Psoas muscle (tissue), 7 donors: ENCODE measurements at regions not wholly inside any gene's neighbourhood (a gene's known extent, or its start where the extent isn't known, plus 50 kb on each side); places are given as distances from the start of the nearest gene placed in this dataset.

Source experiments
- ATAC-seq, 4 donors: fragments of 200-7000 bp; cut with Tn5 transposase; one replicate each; pipeline ENCODE4 v1.9.1; 2020; ENCODE audit warnings: moderate library complexity in 3 of 4, mild to moderate bottlenecking in 2 of 4
- DNase-seq, 2 donors: peaks; one replicate each; pipeline ENCODE4 v3.0.0-alpha.2; 2020
- H3K27ac ChIP-seq: fragments of 200-600 bp; one replicate; pipeline ENCODE4 v1.8.0; 2022
- H3K27me3 ChIP-seq, 3 donors: fragments of 200-600 bp in 1 of 3; one replicate each; pipeline versions ENCODE4 v1.6.1 to v1.8.0; 2013 to 2022; ENCODE audit warnings: low read length in 2 of 3, mild to moderate bottlenecking in 2 of 3, moderate library complexity in 1 of 3; ENCODE audit not compliant: insufficient read depth in 3 of 3
- H3K36me3 ChIP-seq, 2 donors: fragments of 200-600 bp in 1 of 2; one replicate each; pipeline versions ENCODE4 v1.6.1 to v1.8.0; 2013 to 2022; ENCODE audit warnings: low read depth in 1 of 2, mild to moderate bottlenecking in 1 of 2, moderate library complexity in 1 of 2; ENCODE audit not compliant: insufficient read depth in 1 of 2
- H3K4me1 ChIP-seq: fragments of 200-600 bp; one replicate; pipeline ENCODE4 v1.8.0; 2022
- H3K4me3 ChIP-seq: fragments of 200-600 bp; one replicate; pipeline ENCODE4 v1.8.0; 2022; ENCODE audit warnings: mild to moderate bottlenecking
- H3K9me3 ChIP-seq: fragments of 200-600 bp; one replicate; pipeline ENCODE4 v1.8.0; 2022
- WGBS, 3 donors: extraction: QIAGEN DNeasy Blood & Tissue Kit; methylation state at CpG; one replicate each; pipeline versions ENCODE4 v1.1.6 to v1.1.7; 2013; 5-methylcytosine and 5-hydroxymethylcytosine counted together
- intact Hi-C, 2 donors: fragments of 100-400 bp; cut with DNase I; formaldehyde crosslinking; loops; one replicate each; pipeline versions ENCODE4 v1.11.0 to v1.14.2; 2022
- TF ChIP-seq, protein P1 (sequence below): fragments of 200-600 bp; IDR thresholded peaks from one replicate; pipeline ENCODE4 v1.8.0; 2022; ENCODE audit warnings: antibody characterized with exemption
- donor health status: healthy with polysubstance abuse.
- donor health status: DM: no; HTN: no; CAD: no; lungs with moderate emphysema.
- donor health status: Bipolar disorder and iron deficiency.
- donor health status: healthy.
- donor health status: DM: yes; HTN: yes; CAD: no.
- donor health status: DM: no; HTN: no; CAD: no.
- donor health status: DM: yes; HTN: yes; CAD: no.

DNA sequence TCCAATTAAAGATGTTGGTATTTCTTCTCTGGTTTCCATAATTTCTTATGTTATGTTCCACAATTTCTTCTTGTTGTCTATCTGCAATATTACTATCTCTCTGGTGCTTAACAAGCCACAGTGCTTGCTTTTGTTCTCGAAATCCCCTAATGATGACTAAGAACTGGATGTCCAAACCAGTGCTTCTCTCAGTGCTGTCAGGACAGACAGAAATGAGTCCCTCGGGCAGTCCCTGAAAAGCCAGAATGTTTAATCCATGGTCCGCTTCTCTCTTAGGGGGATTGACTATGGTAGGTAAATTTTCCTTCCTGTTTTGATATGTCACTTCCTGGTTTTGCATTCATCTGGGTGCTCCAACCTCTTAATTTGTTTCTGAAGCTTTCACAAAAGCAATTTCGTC is 321.6 kb upstream of the PCDH10 start:
- intact Hi-C loops: no loop called here
- DNase-seq (no peak), ATAC-seq (no peak)
- no peaks in the 10 kb centered on the region for H3K36me3 ChIP-seq
- H3K27ac ChIP-seq: no peak overlapping the region
- TF ChIP-seq, protein P1, sequence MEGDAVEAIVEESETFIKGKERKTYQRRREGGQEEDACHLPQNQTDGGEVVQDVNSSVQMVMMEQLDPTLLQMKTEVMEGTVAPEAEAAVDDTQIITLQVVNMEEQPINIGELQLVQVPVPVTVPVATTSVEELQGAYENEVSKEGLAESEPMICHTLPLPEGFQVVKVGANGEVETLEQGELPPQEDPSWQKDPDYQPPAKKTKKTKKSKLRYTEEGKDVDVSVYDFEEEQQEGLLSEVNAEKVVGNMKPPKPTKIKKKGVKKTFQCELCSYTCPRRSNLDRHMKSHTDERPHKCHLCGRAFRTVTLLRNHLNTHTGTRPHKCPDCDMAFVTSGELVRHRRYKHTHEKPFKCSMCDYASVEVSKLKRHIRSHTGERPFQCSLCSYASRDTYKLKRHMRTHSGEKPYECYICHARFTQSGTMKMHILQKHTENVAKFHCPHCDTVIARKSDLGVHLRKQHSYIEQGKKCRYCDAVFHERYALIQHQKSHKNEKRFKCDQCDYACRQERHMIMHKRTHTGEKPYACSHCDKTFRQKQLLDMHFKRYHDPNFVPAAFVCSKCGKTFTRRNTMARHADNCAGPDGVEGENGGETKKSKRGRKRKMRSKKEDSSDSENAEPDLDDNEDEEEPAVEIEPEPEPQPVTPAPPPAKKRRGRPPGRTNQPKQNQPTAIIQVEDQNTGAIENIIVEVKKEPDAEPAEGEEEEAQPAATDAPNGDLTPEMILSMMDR: no peak
- H3K9me3 ChIP-seq: no peaks in the 10 kb centered on the region
- no peaks in the 10 kb centered on the region for H3K4me1 ChIP-seq
- H3K4me3 ChIP-seq: no peak overlapping the region
- 46 to 47% (median 47%) methylated on average over 4 of the region's 4 CpGs for WGBS, 3 donors
- no peaks in the 10 kb centered on the region for H3K27me3 ChIP-seq

DNA sequence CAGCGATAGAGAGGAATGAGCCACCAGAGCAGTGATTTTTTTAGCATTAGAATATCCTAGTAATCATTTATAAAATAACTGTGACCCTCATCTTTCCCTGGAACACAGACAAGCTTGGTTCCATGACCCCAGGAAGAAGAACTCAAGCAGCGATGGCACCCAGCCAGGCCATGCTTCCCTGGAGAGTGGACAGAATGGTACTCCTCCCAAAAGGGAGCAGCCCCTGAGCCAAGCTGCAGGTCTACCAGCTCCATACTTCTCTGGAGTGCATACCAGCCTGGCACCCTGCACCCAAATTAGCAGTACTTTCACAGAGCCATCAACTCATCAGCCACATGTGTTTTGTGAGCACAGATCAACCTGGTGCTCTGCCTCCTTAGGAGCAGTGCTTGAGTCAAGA is 310.9 kb upstream of the PCDH10 start:
- Histone ChIP-seq H3K9me3 (peaks cover 9% of the 10 kb centered on the region), H3K36me3 (no peaks in the 10 kb centered on the region), H3K4me3 (no peak overlapping the region), H3K27me3 (no peaks in the 10 kb centered on the region), H3K4me1 (no peaks in the 10 kb centered on the region), H3K27ac (no peak overlapping the region)
- DNase-seq: no peak
- intact Hi-C loops: no loop called here
- WGBS, 3 donors: 83 to 93% (median 88%) methylated on average over 2 of the region's 2 CpGs
- TF ChIP-seq, protein P1: no peak
- no peak for ATAC-seq

DNA sequence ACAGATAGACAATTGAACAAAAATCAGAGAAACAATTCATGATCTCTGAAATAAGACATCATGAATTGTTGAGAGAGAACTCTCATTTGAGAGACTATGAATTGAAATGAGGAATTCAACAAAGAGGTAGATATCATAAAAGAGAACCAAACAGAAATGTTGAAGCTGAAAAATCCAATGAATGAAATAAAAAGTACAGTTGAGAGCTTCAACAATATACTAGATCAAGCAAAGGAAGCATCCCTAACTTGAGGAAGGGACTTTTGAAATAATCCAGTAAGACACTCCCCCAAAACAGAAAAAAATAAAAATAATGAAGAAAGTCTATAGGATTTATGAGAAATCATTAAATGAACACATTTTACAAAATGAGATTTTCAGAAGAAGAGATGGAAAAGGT is 310.0 kb upstream of the PCDH10 start:
- intact Hi-C loops: no loop called here
- Histone ChIP-seq H3K27me3 (no peaks in the 10 kb centered on the region), H3K4me1 (no peaks in the 10 kb centered on the region), H3K4me3 (no peak overlapping the region), H3K36me3 (no peaks in the 10 kb centered on the region), H3K9me3 (peaks cover 9% of the 10 kb centered on the region), H3K27ac (no peak overlapping the region)
- TF ChIP-seq, protein P1: no peak
- DNase-seq (no peak), ATAC-seq (no peak)

DNA sequence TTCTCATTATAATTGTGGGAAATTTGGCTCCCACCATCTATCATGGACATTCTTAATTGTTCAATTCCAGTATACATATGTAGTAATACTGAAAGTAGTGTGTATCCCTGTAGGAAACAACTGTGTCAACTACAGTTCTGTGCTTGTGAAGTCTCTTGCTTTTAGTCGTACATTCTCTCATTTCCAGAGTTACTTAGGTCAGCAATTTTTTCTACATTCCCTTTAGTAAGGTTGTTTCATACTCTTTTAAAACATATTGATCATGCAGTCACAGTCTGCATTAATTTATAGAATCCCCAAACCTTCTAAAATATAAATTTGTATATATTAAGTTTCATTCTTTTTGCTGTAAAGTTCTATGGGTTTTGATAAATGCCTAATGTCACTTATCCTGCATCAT is 289.2 kb upstream of the PCDH10 start:
- H3K27ac ChIP-seq: no peak overlapping the region
- TF ChIP-seq, protein P1: no peak
- DNase-seq (no peak), ATAC-seq (no peak)
- no peaks in the 10 kb centered on the region for H3K36me3 ChIP-seq
- H3K4me1 ChIP-seq: no peaks in the 10 kb centered on the region
- no peaks in the 10 kb centered on the region for H3K9me3 ChIP-seq
- H3K4me3 ChIP-seq: no peak overlapping the region
- intact Hi-C loops: no loop called here
- 75 to 82% (median 82%) methylated on average over 1 of the region's 1 CpG for WGBS, 3 donors
- H3K27me3 ChIP-seq: no peaks in the 10 kb centered on the region

DNA sequence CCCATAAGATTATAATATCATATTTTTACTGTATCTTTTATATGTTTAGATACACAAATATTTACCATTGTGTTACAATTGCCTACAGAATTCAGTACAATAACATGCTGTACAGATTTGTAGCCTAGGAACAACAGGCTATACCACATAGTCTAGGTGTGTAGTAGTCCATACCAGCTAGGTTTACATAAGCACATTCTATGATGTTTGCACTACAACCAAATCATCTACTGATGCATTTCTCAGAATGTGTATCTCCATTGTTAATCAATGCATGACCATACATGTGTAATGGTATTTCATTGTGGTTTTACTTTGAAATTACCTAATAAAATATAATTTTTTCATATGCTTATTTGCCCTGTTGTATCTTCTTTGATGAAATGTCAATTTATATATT is 288.1 kb upstream of the PCDH10 start:
- TF ChIP-seq, protein P1: no peak
- Histone ChIP-seq H3K4me3 (no peak overlapping the region), H3K27ac (no peak overlapping the region), H3K27me3 (no peaks in the 10 kb centered on the region), H3K9me3 (no peaks in the 10 kb centered on the region), H3K4me1 (no peaks in the 10 kb centered on the region), H3K36me3 (no peaks in the 10 kb centered on the region)
- intact Hi-C loops: no loop called here
- no peak for ATAC-seq
- no peak for DNase-seq
